Stimulated activated CD8-positive, alpha-beta memory T cell treated with anti-CD3 and anti-CD28 coated beads, Interleukin-15, amount 100 ng/mL, for 4 hours (primary cell): ENCODE measurements at regions not wholly inside any gene's neighbourhood (a gene's known extent, or its start where the extent isn't known, plus 50 kb on each side); places are given as distances from the start of the nearest gene placed in this dataset.

ENCODE experiments used
- DNase-seq, 2 donors: peaks; one replicate each; pipeline ENCODE4 v3.0.0-alpha.2; 2020; ENCODE audit warnings: low read depth in 2 of 2

GRCh38 chr21:35697321-35697808 lies 363.0 kb downstream of the SETD4 start:
- no peak for DNase-seq

DNA sequence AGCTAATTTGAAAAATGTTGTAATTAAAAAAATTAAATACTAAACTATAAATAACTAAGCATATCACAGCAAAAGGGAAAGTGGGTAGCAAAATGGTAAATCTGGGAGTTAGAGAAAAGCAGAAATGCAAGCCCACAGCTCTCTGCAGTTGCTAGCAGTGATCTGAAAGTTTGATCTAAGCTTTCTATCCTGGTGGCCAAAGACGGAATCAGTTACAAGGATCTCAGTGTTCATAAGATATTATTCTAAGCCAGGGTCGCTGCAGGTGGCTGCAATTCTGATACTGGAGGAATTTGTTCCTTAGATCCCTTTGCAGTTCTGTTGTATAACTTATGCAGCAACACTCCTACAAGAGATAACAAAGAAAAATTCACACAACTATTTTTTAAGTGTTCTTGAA lies 363.7 kb downstream of the SETD4 start:
- no peak for DNase-seq

- DNase-seq, result no peak
These were observed 368.0 kb downstream of the SETD4 start for GRCh38 chr21:35692311-35692710.

DNA sequence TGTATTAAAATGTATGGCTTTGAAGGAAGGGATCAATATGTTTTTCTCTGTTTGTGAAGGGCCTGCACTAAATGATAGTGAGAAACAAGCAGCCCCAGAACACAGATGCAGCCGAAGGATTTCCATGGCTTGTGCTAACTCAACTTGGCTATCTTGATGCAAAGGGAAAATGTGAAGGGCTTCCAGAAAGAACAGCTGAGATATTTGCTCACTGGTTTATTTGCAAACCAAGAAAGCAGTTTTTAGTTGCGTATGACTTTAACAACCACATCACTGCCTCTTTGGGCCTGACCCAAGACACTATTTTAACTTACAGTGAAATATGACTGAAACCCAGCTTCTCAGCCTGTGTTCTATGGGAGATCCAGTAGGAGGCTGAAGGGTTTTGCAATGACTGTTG lies 369.9 kb downstream of the SETD4 start:
- DNase-seq, result no peak

DNA sequence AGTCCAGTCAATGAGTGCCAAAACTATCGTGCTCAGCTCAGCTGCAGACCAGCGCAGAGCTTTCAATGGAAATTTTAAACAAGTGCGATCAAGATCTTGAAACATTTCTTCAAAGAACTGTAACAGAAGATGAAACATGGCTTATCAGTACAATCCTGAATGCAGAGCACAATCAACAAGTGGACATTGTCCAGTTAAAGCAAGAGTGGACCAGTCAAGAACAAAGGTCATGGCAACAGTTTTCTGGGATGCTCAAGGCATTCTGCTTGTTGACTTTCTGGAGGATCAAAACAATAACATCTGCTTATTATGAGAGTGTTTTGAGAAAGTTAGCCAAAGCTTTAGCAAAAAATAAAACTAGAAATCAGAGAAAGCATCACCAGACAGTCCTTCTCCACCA lies 374.2 kb downstream of the SETD4 start:
- DNase-seq, result no peak

- no peak for DNase-seq
These were observed 376.5 kb downstream of the SETD4 start for GRCh38 chr21:35683664-35684304.

- DNase-seq, result no peak
These were observed 377.3 kb downstream of the SETD4 start for GRCh38 chr21:35682904-35683549.

- no peak for DNase-seq
These were observed 378.4 kb downstream of the SETD4 start for GRCh38 chr21:35681946-35682345.

GRCh38 chr21:35679076-35679475 lies 381.2 kb downstream of the SETD4 start:
- no peak for DNase-seq

DNA sequence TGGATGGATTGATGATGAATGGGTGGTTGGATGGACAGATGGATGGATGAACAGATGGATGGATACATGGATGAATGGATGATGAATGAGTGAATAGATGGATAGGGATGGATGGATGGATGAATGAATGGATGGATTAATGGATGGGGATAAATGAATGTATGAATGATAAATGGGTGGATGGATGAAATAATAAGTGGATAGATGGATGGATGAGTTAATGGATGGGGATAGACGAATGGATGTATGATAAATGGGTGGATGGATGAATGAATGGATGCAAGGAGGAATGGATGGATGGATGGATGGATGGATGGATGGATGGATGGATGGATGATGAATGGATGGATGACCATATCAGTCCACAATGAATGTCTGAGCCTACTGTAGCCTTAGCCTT lies 381.9 kb downstream of the SETD4 start:
- no peak for DNase-seq

DNA sequence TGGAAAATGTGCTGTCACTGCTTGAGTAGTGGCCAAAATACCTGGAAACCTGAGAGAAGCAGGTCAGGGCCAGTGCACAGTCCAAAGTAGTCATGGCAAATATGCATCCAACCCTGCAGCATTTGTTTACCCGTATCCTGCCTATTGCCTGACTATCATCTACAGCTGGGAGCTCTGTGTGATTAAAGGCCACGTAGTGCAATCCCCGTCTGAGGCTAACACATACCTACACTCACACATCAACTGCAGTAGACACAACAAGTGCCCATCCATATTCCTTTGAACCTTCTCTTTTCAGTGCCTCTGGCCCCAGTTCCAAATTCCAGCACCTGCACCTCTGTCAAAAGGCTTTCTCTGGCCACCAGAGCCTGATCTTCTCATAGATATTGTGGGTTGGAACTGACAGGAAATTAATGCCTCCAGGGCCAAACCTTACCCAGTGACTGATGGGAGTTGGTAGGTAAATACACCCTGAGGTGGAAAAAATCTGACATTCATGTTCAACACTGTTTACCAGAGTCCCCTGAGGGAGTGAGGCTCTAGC lies 383.0 kb downstream of the SETD4 start:
- DNase-seq, result no peak

GRCh38 chr21:35674895-35675470 lies 385.3 kb downstream of the SETD4 start:
- DNase-seq, result no peak

DNA sequence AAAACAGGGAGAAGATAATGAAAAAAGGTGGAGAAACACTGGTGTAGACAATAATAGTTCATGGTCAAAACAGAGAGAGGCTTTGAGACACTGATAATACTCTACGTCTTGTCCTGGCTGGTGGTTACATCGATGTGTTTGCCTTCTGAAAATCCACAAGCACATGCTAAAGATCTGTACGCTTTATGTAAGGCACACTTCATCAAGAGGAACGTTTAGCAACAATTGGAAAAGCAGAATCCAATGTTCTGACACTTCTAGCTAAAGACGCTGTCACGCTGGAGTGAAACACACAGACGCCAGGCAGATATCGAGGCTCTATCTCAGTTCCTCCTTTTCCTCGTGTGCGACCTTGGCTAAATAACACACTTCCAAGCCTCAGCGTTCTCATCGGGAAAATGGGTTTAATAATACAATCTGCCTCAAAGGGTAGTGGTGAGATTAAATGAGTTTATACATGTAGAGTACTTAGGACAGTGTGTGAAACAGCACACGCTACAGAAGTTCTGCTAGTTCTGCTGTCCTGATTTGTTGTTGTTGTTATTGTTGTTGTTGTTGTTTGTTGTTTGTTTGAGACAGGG lies 386.1 kb downstream of the SETD4 start:
- no peak for DNase-seq

DNA sequence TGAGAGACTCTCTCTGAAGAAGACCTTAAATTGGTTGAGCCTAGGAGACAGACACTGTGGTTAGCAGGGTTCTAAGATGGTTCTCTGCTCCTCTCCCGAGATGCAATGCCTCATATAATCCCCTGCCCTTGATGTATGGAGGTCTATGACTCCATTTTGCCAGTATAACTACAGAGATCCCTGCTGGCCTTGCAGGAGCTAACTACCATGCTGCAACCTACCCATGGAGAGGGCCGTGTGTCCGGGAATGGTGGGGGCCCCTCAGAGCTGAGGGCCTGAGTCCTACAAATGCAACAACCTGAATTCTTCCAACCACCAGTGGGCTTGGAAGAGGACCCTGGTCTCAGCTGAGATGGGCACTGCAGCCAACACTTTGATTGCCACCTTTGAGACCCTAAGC lies 388.0 kb downstream of the SETD4 start:
- no peak for DNase-seq

DNA sequence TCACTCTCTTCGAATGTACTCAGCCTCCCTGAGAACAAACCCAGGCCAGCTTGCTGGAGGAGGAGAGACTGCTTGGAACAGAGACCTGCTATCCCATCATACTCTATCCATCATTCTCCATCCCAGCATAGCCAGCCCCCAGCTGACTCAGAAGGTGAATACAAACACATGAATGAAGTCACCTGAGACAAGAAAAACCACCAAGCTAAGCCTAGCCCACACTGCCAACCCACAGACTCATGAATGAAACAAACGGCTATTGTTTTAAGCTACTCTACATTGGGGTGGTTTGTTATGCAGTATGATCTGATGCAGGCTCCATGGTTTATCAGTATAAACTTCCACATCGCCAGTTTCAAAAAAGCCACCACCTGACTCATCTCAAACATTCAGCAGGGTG lies 395.6 kb downstream of the SETD4 start:
- no peak for DNase-seq

- DNase-seq, result no peak
These were observed 396.3 kb downstream of the SETD4 start for GRCh38 chr21:35663856-35664606.

DNA sequence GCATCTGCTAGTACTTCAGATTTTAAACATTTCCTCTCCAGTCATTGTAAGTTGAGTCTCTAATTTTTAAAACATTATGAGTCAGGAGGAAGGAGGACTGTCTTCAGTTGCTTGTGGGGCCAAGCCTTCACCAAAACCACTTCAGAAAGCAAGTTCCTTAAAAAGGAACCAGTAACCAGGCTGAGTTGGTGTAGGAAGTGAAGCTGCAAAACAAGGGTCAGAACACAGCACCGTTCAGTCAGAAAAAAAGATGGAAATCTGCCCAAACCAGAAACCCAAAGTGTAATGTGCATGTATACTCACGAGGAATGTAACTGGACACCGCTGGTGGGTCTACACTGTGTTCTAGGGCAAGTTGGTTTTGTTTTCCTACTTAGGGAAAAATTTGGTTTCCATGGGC lies 402.1 kb downstream of the SETD4 start:
- DNase-seq, result no peak

- DNase-seq, result no peak
These were observed 407.5 kb downstream of the SETD4 start for GRCh38 chr21:35652872-35653271.

- DNase-seq, result no peak
These were observed 408.1 kb downstream of the SETD4 start for GRCh38 chr21:35652196-35652595.

GRCh38 chr21:35651196-35651595 lies 409.1 kb downstream of the SETD4 start:
- no peak for DNase-seq

DNA sequence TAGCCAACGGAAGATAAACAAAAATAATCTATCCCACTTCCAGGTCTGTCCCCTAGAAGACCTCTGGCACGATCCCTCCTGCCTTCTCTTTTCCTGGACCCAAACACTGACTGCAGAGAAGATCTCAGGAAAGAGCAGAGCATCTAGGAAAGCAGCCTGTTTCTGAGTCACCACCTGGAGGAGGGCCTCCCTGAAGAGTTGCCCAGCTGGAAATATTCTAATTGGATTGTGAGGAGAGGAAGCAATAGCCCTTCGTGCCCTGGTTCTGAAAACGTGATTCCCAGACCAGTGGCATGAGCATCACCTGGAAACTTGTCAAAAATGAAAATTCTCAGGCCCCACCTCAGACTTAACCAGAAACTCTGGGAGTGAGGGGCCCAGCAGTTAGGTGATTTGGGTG lies 411.1 kb downstream of the SETD4 start:
- no peak for DNase-seq

- no peak for DNase-seq
These were observed 411.8 kb downstream of the SETD4 start for GRCh38 chr21:35648512-35648911.
